ENCODE measurements at regions not wholly inside any gene's neighbourhood (a gene's known extent, or its start where the extent isn't known, plus 50 kb on each side); places are given as distances from the start of the nearest gene placed in this dataset.

GRCh38 chr3:41024031-41024836, 175.1 kb upstream of the CTNNB1 start:
- DNase-seq = no peak
- no peaks in the 10 kb centered on the region for H3K36me3 Mint-ChIP-seq (ENCODE audit: unreplicated experiment)
- no peaks in the 10 kb centered on the region for H3K4me1 Mint-ChIP-seq (ENCODE audit: low read depth, unreplicated experiment)
- TF ChIP-seq CTCF (IDR thresholded peaks at IDR 0.05; ENCODE audit: partially characterized antibody, unreplicated experiment) = no peak
- no peaks in the 10 kb centered on the region for H3K9me3 Mint-ChIP-seq (ENCODE audit: unreplicated experiment)
- H3K4me3 Mint-ChIP-seq (ENCODE audit: unreplicated experiment) = no peak overlapping the region
- H3K27ac Mint-ChIP-seq (ENCODE audit: unreplicated experiment) = no peak overlapping the region
- no peaks in the 10 kb centered on the region for H3K27me3 Mint-ChIP-seq (ENCODE audit: unreplicated experiment)

GRCh38 chr3:41026394-41027177, 172.7 kb upstream of the CTNNB1 start:
- DNase-seq = no peak
- no peak for TF ChIP-seq CTCF (IDR thresholded peaks at IDR 0.05; ENCODE audit: partially characterized antibody, unreplicated experiment)
- H3K27ac Mint-ChIP-seq (ENCODE audit: unreplicated experiment) = no peak overlapping the region

GRCh38 chr3:41029356-41029755, 169.9 kb upstream of the CTNNB1 start:
- no peak for TF ChIP-seq CTCF (IDR thresholded peaks at IDR 0.05; ENCODE audit: partially characterized antibody, unreplicated experiment)
- peaks cover 10% of the 10 kb centered on the region for H3K36me3 Mint-ChIP-seq (ENCODE audit: unreplicated experiment)
- H3K27me3 Mint-ChIP-seq (ENCODE audit: unreplicated experiment) = peaks cover 1% of the 10 kb centered on the region
- no peak overlapping the region for H3K27ac Mint-ChIP-seq (ENCODE audit: unreplicated experiment)
- no peak for DNase-seq
- no peaks in the 10 kb centered on the region for H3K4me1 Mint-ChIP-seq (ENCODE audit: low read depth, unreplicated experiment)
- peaks cover 1% of the 10 kb centered on the region for H3K9me3 Mint-ChIP-seq (ENCODE audit: unreplicated experiment)
- no peak overlapping the region for H3K4me3 Mint-ChIP-seq (ENCODE audit: unreplicated experiment)

More at GRCh38 chr3:41026394-41027177, 172.7 kb upstream of the CTNNB1 start:
- Mint-ChIP-seq H3K9me3 (ENCODE audit: unreplicated experiment) (peaks cover 1% of the 10 kb centered on the region), H3K36me3 (ENCODE audit: unreplicated experiment) (no peaks in the 10 kb centered on the region), H3K4me1 (ENCODE audit: low read depth, unreplicated experiment) (no peaks in the 10 kb centered on the region), H3K27me3 (ENCODE audit: unreplicated experiment) (no peaks in the 10 kb centered on the region), H3K4me3 (ENCODE audit: unreplicated experiment) (no peak overlapping the region)

GRCh38 chr3:41030220-41030619, 169.1 kb upstream of the CTNNB1 start:
- H3K4me1 Mint-ChIP-seq (ENCODE audit: low read depth, unreplicated experiment) = no peaks in the 10 kb centered on the region

More at GRCh38 chr3:41030220-41030619, 169.1 kb upstream of the CTNNB1 start:
- peaks cover 1% of the 10 kb centered on the region for H3K27me3 Mint-ChIP-seq (ENCODE audit: unreplicated experiment)
- TF ChIP-seq CTCF (IDR thresholded peaks at IDR 0.05; ENCODE audit: partially characterized antibody, unreplicated experiment) = no peak
- peaks cover 3% of the 10 kb centered on the region for H3K9me3 Mint-ChIP-seq (ENCODE audit: unreplicated experiment)
- no peak for DNase-seq
- H3K27ac Mint-ChIP-seq (ENCODE audit: unreplicated experiment) = no peak overlapping the region
- peaks cover 10% of the 10 kb centered on the region for H3K36me3 Mint-ChIP-seq (ENCODE audit: unreplicated experiment)
- no peak overlapping the region for H3K4me3 Mint-ChIP-seq (ENCODE audit: unreplicated experiment)
